MV-4-11 (cell line): ENCODE measurements at regions not wholly inside any gene's neighbourhood (a gene's known extent, or its start where the extent isn't known, plus 50 kb on each side); places are given as distances from the start of the nearest gene placed in this dataset.

ENCODE experiments used
- DNase-seq: peaks from one replicate; lab custom pipeline; 2025; lab: John Stamatoyannopoulos, UW

GRCh38 chr14:98167275-98167674 is 1104.7 kb downstream of the BCL11B start:
- DNase-seq = no peak

GRCh38 chr14:98167705-98168104 is 1104.3 kb downstream of the BCL11B start:
- DNase-seq = no peak

DNA sequence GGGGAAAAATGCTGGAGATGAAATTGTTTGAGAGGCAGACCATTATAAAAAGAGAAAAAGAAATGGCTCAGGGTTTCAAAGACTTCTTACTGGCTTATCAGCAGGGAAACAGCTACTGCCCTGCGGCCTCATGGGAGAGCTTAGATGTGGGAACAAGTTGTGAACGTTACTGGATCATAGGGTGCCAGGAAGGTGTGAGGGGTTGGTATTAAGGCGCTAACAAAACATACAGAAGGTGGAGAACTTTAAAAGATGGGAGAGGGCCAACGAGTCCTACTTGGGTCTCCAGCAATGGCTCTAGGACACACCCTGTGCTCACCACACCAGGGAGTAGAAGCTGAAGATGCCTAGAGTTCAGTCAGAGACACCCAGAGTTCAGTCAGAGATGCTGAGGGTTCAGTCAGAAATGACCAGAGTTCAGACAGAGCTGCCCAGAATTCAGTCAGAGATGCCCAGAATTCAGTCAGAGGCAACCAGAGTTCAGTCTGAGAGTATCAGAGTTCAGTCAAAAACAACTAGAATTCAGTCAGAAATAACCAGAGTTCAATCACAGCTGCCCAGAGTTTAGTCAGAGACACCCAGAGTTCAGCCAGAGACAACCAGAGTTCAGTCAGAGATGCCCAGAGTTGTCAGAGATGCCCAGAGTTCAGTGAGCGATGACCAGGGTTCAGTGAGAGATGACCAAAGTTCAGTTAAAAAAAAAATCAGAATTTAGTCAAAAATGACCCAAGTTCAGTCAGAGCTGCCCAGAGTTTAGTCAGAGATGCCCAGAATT is 1103.6 kb downstream of the BCL11B start:
- no peak for DNase-seq

GRCh38 chr14:98169170-98169587 is 1102.8 kb downstream of the BCL11B start:
- no peak for DNase-seq

DNA sequence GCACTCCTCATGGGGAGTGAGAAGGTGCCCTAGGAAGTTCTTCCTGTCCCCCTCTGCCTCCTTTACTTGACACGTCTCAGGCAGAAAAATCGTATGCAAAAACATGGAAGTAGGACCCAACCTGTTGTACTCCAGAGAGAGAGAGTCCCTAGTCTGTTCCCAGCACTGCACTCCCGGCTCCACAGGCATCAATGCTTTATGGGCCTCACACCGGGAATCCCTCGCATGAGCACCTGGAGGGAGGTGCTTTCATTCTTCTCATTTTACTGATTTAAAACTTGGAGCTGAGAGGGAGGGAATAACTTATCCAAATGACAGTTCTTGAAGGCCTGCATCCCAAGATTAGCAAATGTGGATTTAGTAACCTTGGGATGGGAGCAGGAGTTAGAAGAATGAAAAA is 1101.4 kb downstream of the BCL11B start:
- DNase-seq = no peak

DNA sequence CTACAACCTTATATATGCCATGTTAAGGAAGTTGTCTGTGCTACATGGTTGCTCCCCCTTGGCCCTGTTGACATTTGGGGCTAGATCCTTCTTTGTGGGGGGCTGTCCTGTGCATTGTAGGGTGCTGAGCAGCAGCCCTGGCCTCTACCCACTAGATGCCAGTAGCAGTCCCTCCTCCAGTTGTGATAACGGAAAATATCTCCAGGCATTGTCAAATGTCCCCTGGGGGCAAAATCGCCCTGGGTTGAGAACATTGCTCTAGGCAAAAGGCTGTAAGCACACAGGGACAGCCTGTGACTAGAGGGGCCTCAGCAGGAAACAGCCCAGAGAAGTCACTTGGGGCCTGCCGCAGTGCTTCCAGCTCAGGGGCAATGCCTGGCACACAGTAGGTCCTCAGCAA is 1100.3 kb downstream of the BCL11B start:
- DNase-seq = no peak

- no peak for DNase-seq
Measured at GRCh38 chr14:98172243-98172778, 1099.7 kb downstream of the BCL11B start.

DNA sequence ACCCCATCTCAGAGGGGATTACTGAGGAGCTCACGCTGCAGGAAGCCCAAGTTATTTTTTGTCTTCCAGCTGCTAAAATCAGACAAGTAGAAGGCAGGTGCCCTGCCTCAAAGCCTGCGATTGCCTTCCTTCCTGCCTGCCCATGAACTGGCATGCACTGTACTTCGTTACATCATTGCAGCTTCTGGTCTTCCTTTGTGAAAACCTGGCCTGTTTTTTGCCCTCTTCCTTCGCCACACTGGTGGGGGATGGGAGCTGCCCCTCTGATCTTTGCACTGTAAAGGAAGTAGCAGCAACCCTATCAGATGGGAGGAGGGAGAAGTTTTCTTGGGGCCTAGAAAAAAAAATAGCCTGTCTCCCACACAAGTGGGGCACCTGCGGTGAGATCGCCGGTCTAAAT is 1098.7 kb downstream of the BCL11B start:
- DNase-seq = no peak

DNA sequence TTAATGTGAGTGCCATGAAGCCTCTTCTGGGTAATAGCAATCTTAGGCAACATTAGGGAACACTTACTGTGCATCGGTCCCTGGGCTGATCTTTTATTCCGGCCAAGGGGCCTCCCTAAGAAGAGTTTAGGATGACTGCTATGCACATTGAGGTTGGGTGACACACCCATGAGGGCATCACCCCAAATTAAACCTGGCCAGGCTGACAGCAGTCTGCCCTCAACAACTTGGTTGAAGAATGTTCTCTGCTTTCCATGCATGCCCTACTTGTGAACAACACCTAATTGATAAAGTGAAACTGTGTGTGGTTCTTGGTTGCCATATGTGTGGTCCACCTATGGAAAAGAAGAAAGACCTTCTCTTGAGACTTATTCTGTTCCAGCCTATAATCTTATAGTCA is 1098.0 kb downstream of the BCL11B start:
- DNase-seq = no peak

- no peak for DNase-seq
Measured at GRCh38 chr14:98175436-98175835, 1096.6 kb downstream of the BCL11B start.

DNA sequence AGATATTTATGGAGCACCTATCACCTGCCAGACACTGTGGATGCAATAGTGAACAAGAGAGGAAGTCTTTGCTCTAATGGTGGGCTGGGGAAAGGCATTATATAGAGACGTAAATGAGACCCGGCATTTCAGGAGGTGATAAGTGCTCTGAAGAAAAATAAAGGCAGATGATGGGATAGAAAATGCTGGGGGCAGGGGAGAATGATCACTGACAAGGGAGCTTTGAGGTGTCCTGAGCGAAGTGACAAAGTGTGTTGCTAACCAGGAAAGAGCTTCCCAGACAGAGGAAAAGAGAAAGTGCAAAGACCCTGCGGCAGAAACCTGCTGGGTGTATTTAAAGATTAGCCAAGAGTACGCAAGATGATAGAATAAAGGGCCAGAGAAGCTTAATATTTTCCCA is 1096.1 kb downstream of the BCL11B start:
- no peak for DNase-seq

DNA sequence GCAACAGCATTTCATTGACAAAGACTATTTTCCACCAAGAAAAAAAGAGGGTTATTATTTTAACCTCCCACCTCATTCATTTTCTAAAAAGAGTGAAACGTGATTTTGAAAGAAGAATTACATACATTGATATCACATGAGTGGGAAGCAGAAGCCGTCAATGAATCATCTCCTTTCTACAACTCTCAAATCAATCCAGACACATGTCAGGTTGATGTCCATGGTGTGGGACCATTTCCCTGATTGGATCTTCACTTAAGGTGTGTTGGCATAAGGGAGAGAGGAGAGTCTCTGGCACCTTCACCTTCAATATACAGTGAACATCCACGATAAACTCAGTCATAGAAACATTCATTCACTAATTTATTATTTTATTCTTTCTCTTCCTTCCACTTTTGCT is 1095.1 kb downstream of the BCL11B start:
- no peak for DNase-seq

GRCh38 chr14:98177551-98177950 is 1094.4 kb downstream of the BCL11B start:
- no peak for DNase-seq

GRCh38 chr14:98181241-98181640 is 1090.8 kb downstream of the BCL11B start:
- no peak for DNase-seq

- no peak for DNase-seq
Measured at GRCh38 chr14:98181768-98182167, 1090.2 kb downstream of the BCL11B start.

GRCh38 chr14:98182393-98183055 is 1089.5 kb downstream of the BCL11B start:
- DNase-seq = no peak

GRCh38 chr14:98183556-98183955 is 1088.4 kb downstream of the BCL11B start:
- no peak for DNase-seq

DNA sequence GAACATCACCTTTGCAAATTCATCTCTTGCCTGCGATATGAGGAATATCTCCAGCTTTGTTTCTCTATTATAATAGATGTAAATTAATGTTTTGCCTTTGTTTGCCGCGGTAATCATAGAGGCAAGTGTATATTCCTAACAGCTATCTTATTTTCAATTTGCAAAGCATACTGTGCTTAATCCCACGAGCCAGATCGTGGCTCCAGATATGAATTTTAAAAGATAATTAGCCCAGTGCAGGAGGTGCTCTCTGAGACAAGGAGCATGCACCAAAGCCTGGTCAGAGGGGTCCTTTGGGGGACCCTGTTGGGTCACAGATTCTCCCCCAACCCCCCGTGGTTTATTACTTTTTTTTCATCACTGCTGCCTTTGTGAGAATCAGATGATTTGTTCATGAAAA is 1087.5 kb downstream of the BCL11B start:
- no peak for DNase-seq

DNA sequence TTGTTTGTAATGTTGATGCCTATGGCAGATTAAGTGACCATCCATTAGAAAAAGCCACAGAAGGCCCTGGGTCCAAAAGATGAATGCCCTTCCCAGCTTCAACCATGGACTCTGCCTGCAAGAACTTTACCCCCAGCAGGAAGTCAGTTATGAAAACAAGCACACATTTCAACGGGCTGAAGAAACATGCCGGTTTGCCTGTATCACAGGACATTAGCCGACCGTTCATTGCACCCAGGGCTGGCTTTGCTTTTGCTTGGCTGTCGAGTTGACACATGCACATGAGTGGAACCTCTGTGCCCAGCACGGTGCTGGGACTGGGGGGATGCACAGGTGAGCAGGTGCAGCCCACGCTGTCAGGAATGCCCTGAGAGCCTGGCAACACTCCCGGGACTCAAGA is 1087.0 kb downstream of the BCL11B start:
- DNase-seq = no peak

DNA sequence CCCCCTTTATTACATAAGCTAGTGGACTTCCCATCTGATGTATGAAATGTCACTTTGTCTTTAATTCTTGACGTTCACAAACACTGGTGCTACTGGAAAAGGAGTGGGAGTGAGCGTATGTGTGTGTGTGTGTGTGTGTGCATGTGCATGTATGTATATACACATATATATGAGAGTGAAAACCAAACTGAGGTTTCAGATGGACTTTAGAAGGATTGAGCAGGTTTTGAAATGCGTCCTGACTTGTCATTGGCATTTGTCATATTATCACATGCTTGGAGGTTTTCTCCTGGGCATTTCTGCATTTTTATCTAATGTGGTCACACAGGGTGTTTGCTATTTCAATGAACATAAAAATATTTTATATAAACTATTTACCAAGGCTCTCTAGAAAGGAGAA is 1085.9 kb downstream of the BCL11B start:
- no peak for DNase-seq

DNA sequence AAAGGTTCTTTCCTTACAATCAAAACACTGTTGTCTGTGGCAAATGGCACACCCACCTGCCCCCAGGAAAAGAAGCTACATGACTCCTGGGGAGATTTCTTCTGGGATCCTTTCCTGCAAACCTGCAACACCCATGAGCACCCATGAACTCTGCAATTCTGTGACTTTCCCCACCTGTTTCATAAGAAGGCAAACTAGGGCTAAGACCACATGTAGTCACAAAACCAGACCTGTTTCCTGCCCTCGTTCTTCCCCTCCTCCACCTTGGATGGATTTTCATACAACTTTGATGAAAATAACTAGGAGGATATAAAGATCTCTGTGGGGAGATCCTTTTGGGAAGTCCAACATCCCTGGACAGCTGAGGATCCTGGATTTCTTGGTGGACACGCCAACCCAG is 1084.7 kb downstream of the BCL11B start:
- DNase-seq = no peak

DNA sequence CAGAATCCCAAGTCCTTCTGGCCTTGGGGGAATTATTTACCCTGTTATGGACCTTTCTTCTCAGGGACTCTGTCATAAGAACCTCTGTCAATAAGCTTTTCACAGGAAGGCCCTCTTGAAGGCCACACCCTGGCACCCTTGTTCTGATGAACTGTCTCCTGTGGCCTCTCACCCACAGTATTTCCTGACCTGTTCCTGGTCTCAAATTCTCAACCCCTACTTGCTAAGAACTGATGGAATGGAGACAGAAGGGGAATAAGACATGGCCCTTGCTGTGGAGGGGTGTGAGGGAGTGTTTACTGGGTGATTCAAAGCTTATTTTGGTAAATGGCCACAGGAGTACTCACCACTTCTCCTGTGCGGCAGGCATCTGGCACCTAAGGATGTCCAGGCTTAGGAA is 1082.9 kb downstream of the BCL11B start:
- DNase-seq = no peak

DNA sequence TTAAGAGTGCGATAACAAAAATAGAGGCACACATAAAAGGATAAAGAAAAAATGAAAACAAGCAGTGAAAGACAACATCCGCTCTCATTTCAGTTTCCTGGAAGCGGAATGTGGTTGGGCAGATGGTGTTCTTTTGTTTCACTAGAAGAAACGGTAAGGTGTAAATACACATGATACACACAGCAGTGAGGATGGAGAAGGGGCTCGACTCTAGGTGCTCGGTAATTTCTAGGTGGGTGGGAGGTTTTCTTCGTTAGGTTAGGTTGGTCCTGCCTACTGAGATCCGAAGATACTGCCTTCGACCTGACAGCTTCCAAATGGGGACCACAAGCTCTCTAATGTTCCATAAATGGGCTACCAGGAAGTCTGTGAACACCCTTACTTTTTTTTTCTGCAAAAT is 1082.5 kb downstream of the BCL11B start:
- no peak for DNase-seq

GRCh38 chr14:98189944-98190343 is 1082.1 kb downstream of the BCL11B start:
- no peak for DNase-seq
